ENCODE measurements at regions not wholly inside any gene's neighbourhood (a gene's known extent, or its start where the extent isn't known, plus 50 kb on each side); places are given as distances from the start of the nearest gene placed in this dataset.

DNA sequence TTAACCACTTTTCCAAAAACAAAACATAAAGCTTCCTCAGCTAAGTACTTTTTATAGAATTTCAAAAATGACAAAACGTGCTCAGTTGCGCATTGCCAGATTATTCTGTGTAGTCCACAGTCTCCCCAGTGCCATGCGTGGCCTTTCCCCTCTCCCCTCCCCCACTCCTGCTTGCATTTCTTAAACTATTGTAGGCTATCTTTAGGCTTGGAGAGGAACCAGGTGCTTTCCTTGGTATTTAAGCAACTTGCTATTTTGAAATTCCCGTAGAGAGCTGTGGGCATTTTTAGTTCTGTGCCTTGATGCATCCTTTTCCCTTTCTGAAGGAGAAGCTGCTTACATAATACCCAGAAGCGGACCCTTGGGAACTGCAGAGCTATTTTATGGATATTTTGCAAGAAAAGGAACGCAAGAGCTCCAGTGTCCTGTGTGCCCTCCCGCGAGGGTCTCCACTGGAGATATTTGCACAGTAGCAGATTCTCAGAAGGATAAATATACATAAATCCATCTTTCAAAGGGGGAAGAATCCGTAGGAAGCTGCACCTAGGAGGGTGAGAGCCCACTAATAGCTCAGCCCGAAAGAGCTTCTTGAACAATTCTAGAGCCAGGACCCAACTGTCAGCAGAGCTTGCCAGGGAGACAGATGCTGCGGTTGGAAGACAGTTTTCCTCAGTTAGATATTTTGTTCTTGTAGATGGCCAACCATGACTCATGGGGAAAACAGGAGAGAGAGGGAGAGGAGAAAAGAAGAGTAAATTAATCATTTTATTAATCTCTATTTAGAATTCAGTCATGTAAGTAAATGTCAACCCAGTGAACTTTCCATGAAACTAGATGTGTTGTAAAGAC lies 1298.3 kb upstream of the WWC1 start:
- DNase-seq (ENCODE audit: extremely low read depth, low read depth, low spot score), result no peak

DNA sequence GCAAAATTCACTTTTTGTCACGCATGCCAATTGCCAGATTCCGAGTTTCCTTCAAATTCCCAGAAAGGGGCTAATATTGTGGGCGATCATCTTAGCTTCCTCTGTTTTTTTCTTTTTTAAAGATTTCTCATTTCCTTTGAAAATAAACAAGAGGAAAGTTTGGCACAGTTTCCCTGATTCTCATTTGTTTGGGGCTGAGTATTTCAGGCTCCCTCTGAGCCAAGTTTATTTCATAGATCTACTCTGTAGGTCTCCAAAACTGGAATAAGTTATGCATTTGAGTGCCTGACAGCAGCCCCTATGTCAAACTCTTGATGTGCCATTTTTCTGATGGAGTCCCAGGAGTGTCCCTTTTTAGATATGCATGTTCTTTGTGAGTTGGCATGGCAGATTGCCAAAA lies 1297.2 kb upstream of the WWC1 start:
- no peak for DNase-seq (ENCODE audit: extremely low read depth, low read depth, low spot score)

DNA sequence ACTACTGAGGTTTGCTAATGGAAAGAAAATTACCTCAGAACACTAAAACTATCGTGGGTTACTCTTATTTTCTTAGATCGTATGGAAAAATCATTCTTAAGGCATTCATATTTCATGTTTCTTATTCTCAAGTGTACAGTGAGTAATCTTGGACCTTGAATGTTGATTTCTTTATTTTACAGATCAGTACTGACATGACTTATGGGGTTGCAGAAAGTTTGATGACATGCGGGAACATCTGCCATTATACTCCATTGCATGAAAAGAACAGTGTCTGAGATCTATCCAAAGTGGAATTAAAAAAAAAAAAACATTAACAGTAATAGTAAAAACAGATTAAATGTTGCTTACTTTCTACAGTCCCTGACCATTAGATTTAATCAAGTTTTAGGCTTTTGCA lies 1290.2 kb upstream of the WWC1 start:
- no peak for DNase-seq (ENCODE audit: extremely low read depth, low read depth, low spot score)

DNA sequence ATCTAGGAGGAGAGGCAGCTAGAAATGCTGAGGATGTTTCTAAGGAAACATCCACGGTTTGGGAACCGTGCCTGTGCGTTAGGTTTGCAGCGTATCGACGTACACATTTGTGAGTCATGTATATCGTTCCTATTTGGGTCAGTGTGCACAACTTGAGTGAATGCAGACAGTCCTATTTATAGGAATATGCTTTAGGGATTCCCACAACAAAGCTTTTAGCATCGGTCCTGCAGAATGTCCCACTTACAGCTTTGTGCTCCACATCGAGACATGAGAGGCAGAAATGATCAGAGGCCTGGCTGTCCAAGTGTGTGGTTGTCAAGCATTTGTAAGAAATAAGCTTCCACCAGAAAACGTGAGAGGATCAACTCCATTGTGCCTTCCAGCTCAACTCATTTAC lies 1282.7 kb upstream of the WWC1 start:
- DNase-seq (ENCODE audit: extremely low read depth, low read depth, low spot score), result no peak

DNA sequence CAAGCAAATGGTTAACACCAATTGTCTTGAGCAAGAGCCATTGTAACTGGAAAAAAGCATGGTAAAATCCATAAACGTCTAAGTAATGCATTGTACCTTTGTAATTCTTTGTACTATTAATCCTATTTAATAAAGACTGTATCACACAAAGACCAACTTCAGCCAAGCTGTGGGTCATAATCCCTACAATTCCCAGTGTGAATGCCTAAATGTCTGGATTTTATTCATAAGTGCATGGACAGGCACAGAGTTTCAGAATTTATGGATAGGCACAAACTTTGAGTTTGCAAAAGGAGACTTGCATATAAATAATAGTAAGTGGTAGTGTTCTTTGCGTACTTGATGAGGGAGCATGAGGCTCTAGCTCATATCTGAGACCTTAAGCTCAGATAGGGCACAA lies 1280.2 kb upstream of the WWC1 start:
- DNase-seq (ENCODE audit: extremely low read depth, low read depth, low spot score), result no peak

DNA sequence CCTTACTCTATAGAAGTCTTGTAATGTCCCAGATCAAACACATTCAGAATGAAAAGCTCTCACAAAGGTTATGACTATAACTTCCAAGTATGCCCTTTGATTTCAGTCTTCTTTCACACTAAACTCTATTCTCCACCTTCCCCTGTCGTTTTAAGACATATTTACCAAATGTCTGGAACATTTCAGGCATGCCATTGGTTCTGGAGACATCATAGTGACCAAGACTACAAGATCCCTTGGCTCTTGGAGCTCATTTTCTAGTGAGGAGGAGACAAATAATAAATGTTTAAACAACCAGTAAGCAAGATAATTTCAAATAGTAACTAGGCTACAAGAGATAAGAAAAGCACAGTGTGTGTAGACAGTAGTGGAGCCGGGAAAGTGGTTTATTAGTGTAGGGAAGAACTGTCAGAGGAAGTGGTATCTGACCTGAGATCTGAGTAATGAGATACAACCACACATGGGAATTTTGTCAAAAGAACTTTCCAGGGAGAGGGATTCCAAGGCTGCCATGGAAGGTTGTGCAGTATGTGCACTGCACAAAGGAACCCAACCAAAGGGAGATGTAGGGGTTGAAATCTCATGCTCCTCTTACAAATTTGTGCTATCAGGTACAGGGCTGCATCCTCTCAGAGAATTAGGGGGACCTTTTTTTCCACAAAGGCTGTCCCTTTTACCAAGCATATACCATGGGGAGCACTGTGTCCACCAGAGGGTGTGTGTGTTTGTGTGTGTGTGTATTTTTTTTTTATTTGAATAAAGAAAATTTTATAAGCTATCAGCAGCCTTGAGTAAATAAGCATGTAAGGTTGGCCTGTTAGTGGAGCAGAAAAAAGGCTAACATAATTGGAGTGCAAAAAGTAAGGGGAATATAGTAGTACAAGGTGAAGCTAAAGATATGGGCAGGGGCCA lies 1279.1 kb upstream of the WWC1 start:
- DNase-seq (ENCODE audit: extremely low read depth, low read depth, low spot score), result no peak

DNA sequence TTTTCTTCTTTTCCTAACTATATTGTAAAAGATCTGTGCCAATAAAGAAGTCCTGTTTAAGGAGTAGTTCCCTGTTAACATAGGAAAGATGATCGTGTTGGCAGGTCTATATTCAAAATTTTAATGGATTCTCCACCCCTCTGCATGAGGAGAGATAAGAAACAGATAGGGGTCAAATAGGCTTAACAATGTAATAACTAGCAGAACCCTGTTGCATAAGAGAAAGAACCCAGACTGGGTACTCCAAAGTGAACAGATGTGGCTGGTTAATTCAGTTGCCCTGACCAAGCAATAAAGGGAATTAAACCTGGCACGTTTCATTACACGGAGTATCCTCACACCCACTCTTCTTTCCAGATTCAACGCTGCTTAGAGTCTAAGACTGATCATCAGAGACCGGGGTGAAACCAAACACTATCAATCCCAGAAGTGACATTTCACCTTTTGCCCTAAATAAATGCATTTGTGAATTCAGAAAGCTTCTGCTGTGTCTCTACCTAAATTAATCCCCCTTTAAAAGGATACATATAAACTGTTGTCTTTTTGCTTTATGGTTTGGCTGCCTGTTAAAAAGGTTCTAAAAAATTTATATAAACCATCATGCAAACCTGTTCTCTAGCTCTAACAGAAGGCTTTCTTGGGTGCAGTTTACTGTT lies 1276.9 kb upstream of the WWC1 start:
- DNase-seq (ENCODE audit: extremely low read depth, low read depth, low spot score), result no peak

DNA sequence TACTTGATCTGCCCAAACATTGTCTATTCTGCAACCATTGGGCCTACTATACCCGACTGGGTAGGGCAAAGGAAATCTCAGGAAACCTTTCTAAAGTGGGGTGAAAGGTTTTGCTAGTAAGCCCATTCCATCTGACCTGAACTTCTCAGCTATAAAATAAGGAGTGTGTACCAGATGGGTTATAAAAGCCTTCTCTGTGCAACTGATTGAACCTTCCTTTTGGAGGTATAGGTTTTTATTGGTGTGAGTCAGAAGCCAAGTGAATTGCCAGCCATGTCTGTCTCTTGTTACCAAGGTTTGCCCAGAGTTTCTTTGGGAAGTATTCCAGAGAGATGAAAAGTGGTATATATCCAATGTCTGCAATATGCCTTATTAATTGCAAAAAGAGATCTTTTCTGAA lies 1271.0 kb upstream of the WWC1 start:
- DNase-seq (ENCODE audit: extremely low read depth, low read depth, low spot score), result no peak

DNA sequence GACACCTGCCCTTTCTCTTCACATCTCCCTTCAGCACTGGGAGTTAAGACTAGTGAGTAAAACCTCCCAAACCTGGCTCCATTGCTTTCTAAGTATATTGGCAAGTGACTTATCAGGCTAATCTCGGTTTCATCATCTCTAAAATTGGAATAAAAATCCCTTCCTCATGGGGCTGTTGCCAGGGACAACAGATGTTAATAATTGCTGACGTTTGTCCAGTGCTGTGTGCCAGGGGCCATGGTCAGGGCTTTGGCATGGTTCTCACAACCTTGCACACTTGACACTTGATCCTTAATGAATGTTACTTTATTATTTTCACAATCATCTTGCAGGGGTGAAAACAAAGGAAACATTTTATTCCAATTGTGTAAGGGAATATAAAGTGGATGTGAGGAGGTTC lies 1262.0 kb upstream of the WWC1 start:
- no peak for DNase-seq (ENCODE audit: extremely low read depth, low read depth, low spot score)

DNA sequence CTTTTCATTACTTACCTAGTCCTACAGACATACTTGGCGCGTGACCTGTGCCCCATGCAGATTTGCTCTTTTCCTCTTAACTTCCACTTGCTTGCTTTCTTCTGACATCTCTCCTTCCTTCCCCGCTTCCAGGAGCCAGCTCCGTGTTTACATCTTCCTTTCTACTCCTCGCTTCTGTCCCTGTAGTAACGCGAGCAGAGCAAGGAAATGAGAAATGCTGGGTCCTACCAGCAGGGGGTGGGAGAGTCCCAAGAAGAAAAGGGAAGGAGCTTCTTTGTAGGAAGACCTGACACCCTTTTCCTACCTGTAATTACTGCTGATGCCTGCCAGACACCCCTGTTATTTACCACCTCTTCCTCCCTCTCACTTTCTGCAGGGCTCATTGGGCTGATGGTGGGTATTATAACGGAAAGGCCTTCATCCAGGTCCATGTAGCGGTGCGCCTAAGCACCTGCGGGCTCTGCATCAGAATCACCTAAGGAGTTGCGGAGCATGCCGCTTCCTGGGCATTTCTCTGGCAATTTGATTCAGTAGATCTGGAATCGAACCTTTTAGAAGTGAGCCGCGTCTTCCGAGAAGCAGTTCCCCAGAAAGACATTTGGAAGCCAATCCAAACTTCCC lies 1260.8 kb upstream of the WWC1 start:
- no peak for DNase-seq (ENCODE audit: extremely low read depth, low read depth, low spot score)

DNA sequence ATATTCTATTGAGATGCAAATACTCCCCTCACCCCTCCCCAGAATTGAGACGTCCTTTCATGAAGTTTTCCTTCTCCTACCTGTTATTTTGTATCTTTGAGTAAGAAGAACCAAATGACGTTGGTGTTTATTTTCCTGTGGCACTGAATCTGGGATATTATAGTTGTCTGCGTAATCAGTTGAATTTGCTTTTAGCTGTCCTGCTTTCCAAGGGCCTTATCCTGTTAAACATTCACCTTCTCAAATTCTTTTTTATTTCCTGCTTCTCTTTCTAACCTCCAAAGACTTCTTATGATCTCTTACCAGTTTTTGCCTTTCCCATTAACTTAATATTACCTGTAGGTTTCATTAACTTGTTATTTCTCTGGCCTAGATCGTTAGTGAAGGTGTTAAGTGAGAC lies 1254.9 kb upstream of the WWC1 start:
- DNase-seq (ENCODE audit: extremely low read depth, low read depth, low spot score), result no peak

DNA sequence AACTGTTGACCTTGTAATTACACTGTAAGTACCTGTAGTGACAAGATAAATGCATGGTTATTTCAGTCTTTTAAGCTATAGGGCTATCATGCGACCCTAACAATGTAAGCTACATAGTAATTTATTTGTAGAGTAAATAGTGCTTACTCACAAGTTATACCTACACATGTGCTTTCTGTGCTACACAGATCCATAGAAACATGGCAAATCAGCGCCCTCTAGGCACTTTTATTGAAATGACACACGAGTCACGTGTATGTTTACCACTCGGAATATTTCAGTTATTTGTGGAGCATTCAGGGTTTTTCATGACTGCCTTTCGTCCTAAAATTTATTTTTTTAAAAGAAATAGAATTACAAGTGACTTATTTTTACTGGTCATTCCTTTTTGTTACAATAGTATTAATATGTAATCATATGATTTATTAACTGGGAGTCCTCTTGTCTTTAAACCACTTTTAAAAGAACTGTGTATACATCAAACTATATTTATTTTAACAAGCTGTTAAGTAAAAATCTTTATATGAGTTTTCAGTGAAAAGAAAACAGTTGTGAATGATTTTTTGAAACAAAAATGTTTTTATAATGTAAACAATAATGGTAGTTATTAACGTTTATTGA lies 1242.3 kb upstream of the WWC1 start:
- DNase-seq (ENCODE audit: extremely low read depth, low read depth, low spot score), result no peak

DNA sequence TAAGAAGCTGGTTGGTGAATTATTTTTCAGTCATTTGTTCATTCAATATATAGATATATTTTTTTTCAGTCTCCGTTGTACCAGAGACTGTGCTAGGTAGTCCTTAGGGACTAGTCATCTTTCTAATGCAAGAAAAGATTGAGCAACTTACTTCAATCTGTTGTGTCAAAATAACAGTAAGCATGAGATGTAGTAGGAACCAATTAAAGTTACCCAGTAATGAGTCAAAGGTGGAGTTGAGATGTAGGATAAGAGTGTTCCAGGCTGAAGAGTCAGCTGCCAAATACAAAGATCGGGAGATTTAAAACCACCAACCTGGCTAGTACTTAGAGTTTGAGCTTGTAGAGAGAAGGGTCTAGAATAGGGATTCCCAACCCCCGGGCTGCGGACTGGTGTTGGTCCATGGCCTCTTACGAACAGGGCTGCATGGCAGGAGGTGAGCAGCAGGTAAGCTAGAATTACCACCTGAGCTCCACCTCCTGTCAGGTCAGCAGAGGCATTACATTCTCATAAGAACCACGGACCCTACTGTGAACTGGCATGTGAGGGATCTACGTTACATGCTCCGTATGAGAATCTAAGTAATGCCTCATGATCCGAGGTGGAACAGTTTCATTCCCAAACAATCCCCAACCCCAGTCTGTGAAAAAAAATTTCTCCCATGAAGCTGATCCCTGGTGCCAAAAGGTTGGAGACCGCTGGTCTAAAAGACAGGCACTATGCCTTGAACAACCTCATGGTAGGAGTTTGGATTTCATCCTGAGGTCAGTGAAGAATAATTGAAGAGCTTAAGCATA lies 1241.5 kb upstream of the WWC1 start:
- no peak for DNase-seq (ENCODE audit: extremely low read depth, low read depth, low spot score)

DNA sequence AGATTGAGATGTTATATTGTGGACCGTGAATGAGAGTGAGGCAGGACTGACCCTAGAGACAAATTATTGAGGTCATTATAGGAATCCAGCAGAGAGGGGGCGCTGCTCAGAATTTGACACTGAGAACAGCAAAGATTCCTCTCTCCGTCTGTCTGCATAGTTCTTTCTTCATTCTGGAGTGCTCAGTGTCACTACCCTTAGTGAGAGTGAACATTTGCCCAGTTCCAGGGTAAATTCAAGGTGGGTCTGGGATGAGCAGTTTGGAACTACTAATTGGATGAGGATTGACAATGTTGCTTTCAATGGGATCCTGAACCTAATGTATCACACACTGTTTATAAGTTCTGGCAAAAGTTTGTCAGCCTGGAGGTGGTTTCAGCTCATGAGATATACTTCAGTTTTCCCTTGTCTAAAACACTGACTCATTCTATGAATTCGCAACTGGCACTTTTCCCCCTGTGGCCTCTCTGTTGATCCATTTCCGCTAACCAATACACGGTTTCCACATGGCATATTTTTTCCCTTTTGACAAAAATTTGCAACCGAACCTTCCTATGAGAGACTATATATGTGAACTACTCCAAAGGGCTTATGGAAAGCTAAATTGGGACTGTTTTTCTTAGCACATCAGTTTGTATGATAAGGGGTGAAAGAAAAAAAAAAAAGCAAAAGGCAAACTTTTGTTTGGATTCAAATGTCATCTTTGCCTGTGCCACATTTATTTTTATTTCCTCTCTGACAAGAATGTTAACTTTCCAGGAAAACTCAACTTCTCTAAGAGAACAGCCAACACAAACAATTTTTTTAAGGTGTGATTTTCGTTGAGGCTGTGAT lies 1240.7 kb upstream of the WWC1 start:
- no peak for DNase-seq (ENCODE audit: extremely low read depth, low read depth, low spot score)

DNA sequence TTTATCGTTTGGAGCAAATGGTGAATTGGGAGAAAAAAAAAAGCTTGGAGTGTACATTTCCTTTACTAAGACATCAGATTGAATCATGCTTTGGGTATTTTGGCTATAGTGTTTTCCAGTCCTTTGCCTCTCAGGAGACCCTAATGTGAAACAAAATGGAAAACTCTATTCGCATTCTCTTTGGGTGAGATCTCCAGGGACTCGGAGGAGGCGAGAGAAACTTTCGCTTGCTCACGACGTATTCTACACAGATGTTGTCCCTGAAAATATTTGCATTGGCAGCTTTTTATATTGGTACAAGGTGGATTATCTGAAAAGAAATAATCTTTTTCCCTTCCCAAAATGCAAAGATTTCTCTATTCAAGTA lies 1240.1 kb upstream of the WWC1 start:
- DNase-seq (ENCODE audit: extremely low read depth, low read depth, low spot score), result no peak

DNA sequence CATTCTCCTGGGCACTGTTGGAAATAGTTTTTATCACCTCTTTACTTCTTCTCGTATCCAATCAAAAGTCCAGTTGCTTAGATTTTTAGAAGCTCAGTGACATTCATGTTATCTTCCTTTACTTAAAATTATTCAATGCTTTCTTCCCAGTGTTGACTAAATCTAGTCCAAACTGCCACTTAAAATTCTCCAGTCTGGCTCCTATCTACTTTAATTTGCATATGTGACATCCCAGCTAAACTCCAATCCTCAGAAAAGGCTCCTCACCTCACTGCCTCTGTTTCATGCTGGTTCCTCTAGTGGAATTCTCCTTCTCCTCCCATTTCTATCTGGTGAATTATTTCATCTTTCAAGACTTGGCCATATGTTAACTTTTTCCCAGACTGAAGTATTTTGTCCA lies 1238.7 kb upstream of the WWC1 start:
- no peak for DNase-seq (ENCODE audit: extremely low read depth, low read depth, low spot score)

DNA sequence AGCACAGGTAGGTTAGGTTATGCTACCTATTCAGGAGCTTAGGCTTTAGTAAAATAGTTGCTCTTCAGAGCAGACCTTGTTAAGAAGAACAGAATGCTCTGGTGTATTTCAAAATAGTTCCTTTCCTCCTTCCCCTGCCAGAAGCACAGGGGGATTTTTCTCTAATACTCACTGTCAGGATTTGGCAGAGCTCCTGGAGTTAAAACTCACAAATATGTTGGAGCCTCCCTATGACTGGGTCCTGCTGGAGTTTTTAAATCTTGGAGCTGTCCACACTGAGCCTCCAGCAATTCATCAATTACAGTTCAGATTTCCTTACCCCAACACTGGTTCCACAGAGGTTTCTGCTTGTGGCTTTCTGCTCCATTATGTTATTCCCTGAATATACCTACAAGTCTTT lies 1233.8 kb upstream of the WWC1 start:
- no peak for DNase-seq (ENCODE audit: extremely low read depth, low read depth, low spot score)

DNA sequence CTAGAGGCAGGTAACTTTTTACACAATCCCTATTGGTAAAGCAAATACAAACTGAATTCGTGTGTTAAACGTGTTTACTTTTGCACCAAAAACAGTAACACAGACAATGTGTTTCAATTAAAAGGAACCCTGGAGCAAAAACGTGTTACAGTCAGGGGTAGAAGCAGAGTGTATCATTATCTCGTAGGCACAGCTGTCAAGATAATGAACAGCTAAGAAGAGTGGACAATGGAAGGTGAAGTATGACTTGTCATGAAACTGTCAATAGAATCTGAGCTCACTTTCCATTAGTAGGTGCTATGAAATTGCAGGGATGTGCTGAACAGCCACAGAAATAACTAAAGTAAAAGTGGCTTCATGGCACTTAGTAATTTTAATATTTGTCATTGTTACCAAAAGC lies 1229.8 kb upstream of the WWC1 start:
- DNase-seq (ENCODE audit: extremely low read depth, low read depth, low spot score), result no peak

DNA sequence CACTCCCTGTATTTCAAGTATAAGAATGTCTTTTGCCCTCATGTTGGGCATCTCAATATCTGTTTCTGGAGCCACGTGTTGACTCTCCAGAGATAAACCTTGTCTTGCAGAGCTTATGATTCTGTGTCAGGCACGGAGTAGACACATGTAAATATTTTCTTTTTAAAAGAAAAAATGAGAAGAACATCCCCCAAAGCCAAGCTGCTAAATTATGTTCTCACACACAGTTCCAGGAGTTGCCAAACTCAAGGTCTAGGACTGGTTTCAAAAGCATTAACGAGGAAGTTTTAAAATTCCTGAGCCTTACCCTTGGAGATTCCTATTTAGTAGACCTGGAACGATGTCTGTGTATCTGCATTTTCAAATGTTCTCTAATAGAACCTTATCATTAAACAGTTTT lies 1228.3 kb upstream of the WWC1 start:
- no peak for DNase-seq (ENCODE audit: extremely low read depth, low read depth, low spot score)
